Immature natural killer cell (primary cell): ENCODE measurements at regions not wholly inside any gene's neighbourhood (a gene's known extent, or its start where the extent isn't known, plus 50 kb on each side); places are given as distances from the start of the nearest gene placed in this dataset.

Source experiments
- DNase-seq, 3 donors: peaks; one replicate each; pipeline ENCODE4 v3.0.0; 2022; ENCODE audit warnings: mixed read lengths in 1 of 3
- H3K27ac Mint-ChIP-seq, 6 donors: one replicate each; pipeline ENCODE4 v1.8.0; 2020; ENCODE audit warnings: mixed read lengths in 6 of 6, mild to moderate bottlenecking in 5 of 6, inconsistent platforms in 4 of 6, moderate library complexity in 3 of 6
- H3K27me3 Mint-ChIP-seq, 3 donors: one replicate each; pipeline ENCODE4 v1.8.0; 2020 to 2021; ENCODE audit warnings: low read depth in 3 of 3, mild to moderate bottlenecking in 3 of 3, mixed read lengths in 3 of 3, moderate library complexity in 3 of 3, inconsistent platforms in 1 of 3
- H3K36me3 Mint-ChIP-seq, 3 donors: one replicate each; pipeline ENCODE4 v1.8.0; 2020; ENCODE audit warnings: mixed read lengths in 3 of 3, inconsistent platforms in 2 of 3, mild to moderate bottlenecking in 2 of 3
- H3K4me1 Mint-ChIP-seq, 2 donors: one replicate each; pipeline ENCODE4 v1.8.0; 2020; ENCODE audit warnings: inconsistent platforms in 2 of 2, mild to moderate bottlenecking in 2 of 2, mixed read lengths in 2 of 2, moderate library complexity in 1 of 2
- H3K4me3 Mint-ChIP-seq, 5 donors: one replicate each; pipeline ENCODE4 v1.8.0; 2020; ENCODE audit warnings: mild to moderate bottlenecking in 5 of 5, mixed read lengths in 5 of 5, inconsistent platforms in 3 of 5, moderate library complexity in 3 of 5
- H3K9me3 Mint-ChIP-seq, 6 donors: one replicate each; pipeline ENCODE4 v1.8.0; 2020; ENCODE audit warnings: mild to moderate bottlenecking in 6 of 6, mixed read lengths in 6 of 6, inconsistent platforms in 4 of 6, moderate library complexity in 3 of 6

DNA sequence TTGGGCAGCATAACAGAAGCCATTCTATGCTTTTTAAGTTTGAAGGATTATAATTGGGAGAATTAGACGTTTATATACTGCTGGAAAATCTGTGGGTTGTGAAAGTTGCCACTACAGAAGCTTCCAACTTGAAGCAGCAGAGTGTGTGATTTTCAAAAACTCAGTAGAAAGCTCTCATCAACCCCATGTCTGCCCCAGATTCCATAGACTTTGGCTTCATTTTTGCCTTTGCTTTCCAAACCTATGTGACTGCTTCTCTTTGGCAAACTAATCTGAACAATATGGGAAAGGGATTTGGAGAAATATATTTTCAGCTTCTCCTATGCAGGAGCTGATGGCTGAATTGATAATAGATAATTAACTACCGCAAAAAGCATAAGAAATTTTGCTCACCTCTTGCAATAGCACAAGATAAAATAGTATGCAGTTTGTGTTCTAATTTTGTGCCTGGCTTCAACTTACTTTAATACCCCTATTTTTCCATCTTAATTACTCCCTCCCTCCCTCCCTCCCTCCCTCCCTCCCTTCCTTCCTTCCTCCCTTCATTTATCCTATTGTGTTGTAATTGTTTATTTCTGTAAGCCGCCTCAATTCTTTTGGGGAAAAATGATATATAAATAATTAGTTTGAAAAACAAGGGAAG lies 214.1 kb upstream of the HS3ST5 start:
- no peak for DNase-seq
- H3K4me3 Mint-ChIP-seq: no peak overlapping the region
- H3K36me3 Mint-ChIP-seq: no peaks in the 10 kb centered on the region
- H3K27me3 Mint-ChIP-seq: peaks cover 0 to 1% (median 1%) of the 10 kb centered on the region in 3 donors
- H3K27ac Mint-ChIP-seq: no peak overlapping the region
- no peaks in the 10 kb centered on the region for H3K4me1 Mint-ChIP-seq
- peaks cover 6 to 27% (median 21%) of the 10 kb centered on the region in 6 donors for H3K9me3 Mint-ChIP-seq

DNA sequence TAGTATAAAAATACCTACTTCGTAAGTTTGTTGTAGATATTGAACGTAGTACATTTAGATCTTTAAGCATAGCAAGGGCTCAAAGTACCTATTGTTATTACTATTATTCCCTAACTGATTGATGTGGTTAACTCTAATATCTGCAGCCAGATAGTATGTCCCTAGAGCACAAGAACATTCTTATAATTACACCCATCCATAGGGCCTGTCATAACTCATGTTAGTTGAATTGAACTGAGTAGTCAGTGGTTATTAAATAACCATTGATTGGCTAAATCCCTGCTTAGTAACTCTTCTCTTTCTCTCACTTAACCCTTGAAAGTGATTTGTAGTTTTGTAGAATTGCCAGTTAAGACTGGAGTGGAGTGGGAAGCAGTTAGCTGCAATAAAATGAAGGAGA lies 207.5 kb upstream of the HS3ST5 start:
- H3K4me3 Mint-ChIP-seq: no peak overlapping the region
- H3K27ac Mint-ChIP-seq: no peak overlapping the region
- H3K36me3 Mint-ChIP-seq: no peaks in the 10 kb centered on the region
- peaks cover 0 to 1% (median 1%) of the 10 kb centered on the region in 3 donors for H3K27me3 Mint-ChIP-seq
- H3K9me3 Mint-ChIP-seq: peaks cover 7 to 30% (median 25%) of the 10 kb centered on the region in 6 donors
- DNase-seq: no peak
- H3K4me1 Mint-ChIP-seq: no peaks in the 10 kb centered on the region

DNA sequence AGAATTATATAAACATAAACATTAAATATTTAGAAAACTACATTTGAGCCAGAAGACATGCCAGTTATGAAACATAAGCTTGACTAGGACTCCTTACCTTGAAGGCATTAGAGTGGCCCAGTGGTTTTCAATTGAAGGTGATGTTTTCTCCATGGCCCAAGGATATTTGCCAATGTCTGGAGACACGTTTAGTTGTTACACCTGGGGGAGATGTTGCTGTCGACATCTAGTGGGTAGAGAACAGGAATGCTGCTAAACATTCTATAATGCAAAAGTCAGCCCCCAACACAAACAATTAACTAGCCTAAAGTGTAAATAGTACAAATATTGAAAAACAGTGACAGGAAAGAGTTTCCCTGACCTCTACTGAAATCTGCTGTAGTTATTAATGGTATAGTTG lies 200.9 kb upstream of the HS3ST5 start:
- no peaks in the 10 kb centered on the region for H3K4me1 Mint-ChIP-seq
- no peak overlapping the region for H3K27ac Mint-ChIP-seq
- peaks cover 11 to 32% (median 28%) of the 10 kb centered on the region in 6 donors for H3K9me3 Mint-ChIP-seq
- H3K4me3 Mint-ChIP-seq: no peak overlapping the region
- DNase-seq: no peak
- no peaks in the 10 kb centered on the region for H3K36me3 Mint-ChIP-seq
- H3K27me3 Mint-ChIP-seq: peaks cover 0 to 4% (median 0%) of the 10 kb centered on the region in 3 donors

GRCh38 chr6:114541794-114542193 lies 199.0 kb upstream of the HS3ST5 start:
- peaks cover 0 to 4% (median 0%) of the 10 kb centered on the region in 3 donors for H3K27me3 Mint-ChIP-seq
- H3K4me1 Mint-ChIP-seq: no peaks in the 10 kb centered on the region
- H3K4me3 Mint-ChIP-seq: no peak overlapping the region

GRCh38 chr6:114537977-114538376 lies 195.2 kb upstream of the HS3ST5 start:
- Mint-ChIP-seq H3K4me3 (no peak overlapping the region), H3K27me3 (peaks cover 0 to 3% (median 0%) of the 10 kb centered on the region in 3 donors), H3K4me1 (no peaks in the 10 kb centered on the region), H3K9me3 (peaks cover 7 to 48% (median 32%) of the 10 kb centered on the region in 6 donors), H3K36me3 (no peaks in the 10 kb centered on the region), H3K27ac (no peak overlapping the region)
- DNase-seq: no peak

More at GRCh38 chr6:114541794-114542193, 199.0 kb upstream of the HS3ST5 start:
- Mint-ChIP-seq H3K36me3 (no peaks in the 10 kb centered on the region), H3K9me3 (peaks cover 14 to 41% (median 34%) of the 10 kb centered on the region in 6 donors), H3K27ac (no peak overlapping the region)
- DNase-seq: no peak

DNA sequence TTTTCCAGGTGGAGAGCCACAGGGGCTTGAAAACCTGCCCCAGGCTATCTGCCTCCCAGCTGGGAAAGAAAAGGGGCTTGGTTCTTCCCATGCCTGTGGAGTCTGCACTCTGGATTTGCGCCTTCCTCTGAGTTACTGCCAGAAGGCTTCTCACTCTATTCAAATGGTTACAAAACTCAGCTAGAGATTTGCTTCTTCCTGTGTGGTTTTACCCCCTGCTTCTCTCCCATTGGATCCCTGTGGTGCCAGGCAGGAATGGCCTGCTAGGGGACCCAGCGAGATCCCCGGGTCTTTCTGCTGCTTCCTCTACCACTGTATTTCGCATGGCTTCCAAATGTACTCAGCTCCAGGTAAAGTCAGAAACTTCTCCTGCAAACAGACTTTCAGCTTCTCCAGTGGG lies 192.0 kb upstream of the HS3ST5 start:
- H3K27ac Mint-ChIP-seq: no peak overlapping the region

GRCh38 chr6:114524081-114524480 lies 181.3 kb upstream of the HS3ST5 start:
- Mint-ChIP-seq H3K36me3 (no peaks in the 10 kb centered on the region), H3K4me3 (no peak overlapping the region), H3K27me3 (no peaks in the 10 kb centered on the region), H3K27ac (no peak overlapping the region), H3K4me1 (no peaks in the 10 kb centered on the region), H3K9me3 (peaks cover 9 to 20% (median 11%) of the 10 kb centered on the region in 6 donors)
- DNase-seq: no peak

More for the DNA sequence above, 192.0 kb upstream of the HS3ST5 start:
- H3K9me3 Mint-ChIP-seq: peaks cover 14 to 54% (median 23%) of the 10 kb centered on the region in 6 donors
- H3K4me3 Mint-ChIP-seq: no peak overlapping the region
- no peaks in the 10 kb centered on the region for H3K36me3 Mint-ChIP-seq
- DNase-seq: no peak
- H3K4me1 Mint-ChIP-seq: no peaks in the 10 kb centered on the region
- H3K27me3 Mint-ChIP-seq: peaks cover 0 to 3% (median 0%) of the 10 kb centered on the region in 3 donors

DNA sequence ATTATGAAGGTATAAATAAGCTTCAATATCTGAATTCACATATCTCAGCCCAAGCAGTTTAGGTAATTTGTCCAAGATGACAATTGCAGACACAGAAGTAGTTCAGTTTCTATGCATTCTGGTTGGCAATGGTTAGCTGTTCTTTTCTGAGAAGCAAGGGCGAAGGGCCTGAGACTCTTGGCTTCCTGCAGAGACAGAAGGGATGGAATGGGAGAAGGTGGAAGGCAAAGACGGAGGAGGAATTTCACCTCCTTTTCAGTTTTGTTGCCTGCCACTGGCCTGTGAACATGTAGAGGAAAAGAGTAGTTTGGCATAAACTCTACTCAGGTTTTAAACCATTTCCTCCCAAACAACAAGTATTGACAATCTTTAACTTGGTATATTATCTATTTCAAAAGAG lies 180.7 kb upstream of the HS3ST5 start:
- Mint-ChIP-seq H3K4me1 (no peaks in the 10 kb centered on the region), H3K36me3 (no peaks in the 10 kb centered on the region), H3K4me3 (no peak overlapping the region), H3K27ac (no peak overlapping the region), H3K27me3 (no peaks in the 10 kb centered on the region), H3K9me3 (peaks cover 6 to 25% (median 13%) of the 10 kb centered on the region in 6 donors)
- no peak for DNase-seq

DNA sequence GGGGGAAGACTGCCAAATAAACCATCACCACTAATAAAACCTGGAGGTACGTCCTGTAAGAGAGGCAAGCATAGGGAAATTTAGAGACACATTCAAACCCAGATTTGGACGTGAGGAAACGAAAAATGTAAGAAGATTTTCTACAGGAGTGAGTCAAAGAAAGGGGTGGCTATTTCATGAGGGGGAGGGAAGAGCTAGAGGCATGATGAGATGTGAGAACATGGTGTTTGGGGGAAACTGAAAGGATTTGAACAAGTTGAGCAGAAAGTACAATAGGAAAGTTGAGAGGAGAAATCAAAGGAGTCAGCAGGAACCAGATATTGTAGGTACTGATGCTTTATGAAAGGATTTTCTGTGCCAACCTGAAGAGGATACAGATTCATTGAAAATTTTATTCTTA lies 179.1 kb upstream of the HS3ST5 start:
- Mint-ChIP-seq H3K4me3 (no peak overlapping the region), H3K27ac (no peak overlapping the region), H3K4me1 (no peaks in the 10 kb centered on the region), H3K36me3 (no peaks in the 10 kb centered on the region), H3K9me3 (peaks cover 7 to 31% (median 14%) of the 10 kb centered on the region in 6 donors), H3K27me3 (no peaks in the 10 kb centered on the region)
- DNase-seq: no peak

- H3K4me3 Mint-ChIP-seq: no peak overlapping the region
- no peaks in the 10 kb centered on the region for H3K4me1 Mint-ChIP-seq
- H3K36me3 Mint-ChIP-seq: no peaks in the 10 kb centered on the region
- DNase-seq: no peak
- peaks cover 7 to 31% (median 11%) of the 10 kb centered on the region in 6 donors for H3K9me3 Mint-ChIP-seq
- H3K27ac Mint-ChIP-seq: no peak overlapping the region
- H3K27me3 Mint-ChIP-seq: peaks cover 0 to 2% (median 0%) of the 10 kb centered on the region in 3 donors
Observed at GRCh38 chr6:114520976-114521375, 178.2 kb upstream of the HS3ST5 start.

DNA sequence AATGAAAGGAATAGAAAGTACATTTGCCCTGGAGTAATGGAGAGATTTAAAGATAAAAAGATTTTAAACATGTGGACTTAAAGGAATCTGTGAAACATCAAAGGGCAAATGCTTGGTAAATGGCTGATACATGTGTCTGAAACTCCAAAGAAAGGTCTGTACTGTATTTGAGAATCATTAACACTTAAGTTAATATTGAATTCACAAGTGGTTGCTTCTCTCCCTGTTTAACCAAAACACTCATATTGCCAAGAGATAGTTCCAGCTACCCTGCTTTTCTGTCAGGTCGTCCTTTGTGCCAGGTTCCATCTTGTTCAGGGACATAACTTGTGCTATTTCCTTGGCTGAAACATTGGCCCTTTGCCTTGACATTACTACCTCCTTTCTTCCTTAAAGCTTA lies 171.3 kb upstream of the HS3ST5 start:
- Mint-ChIP-seq H3K4me1 (no peaks in the 10 kb centered on the region), H3K9me3 (peaks cover 0 to 59% (median 33%) of the 10 kb centered on the region in 6 donors), H3K27me3 (peaks cover 0 to 2% (median 1%) of the 10 kb centered on the region in 3 donors), H3K36me3 (peaks cover 0 to 3% (median 0%) of the 10 kb centered on the region in 3 donors), H3K4me3 (no peak overlapping the region), H3K27ac (no peak overlapping the region)
- DNase-seq: no peak

- H3K4me1 Mint-ChIP-seq: no peaks in the 10 kb centered on the region
- DNase-seq: no peak
- H3K27ac Mint-ChIP-seq: no peak overlapping the region
- H3K36me3 Mint-ChIP-seq: no peaks in the 10 kb centered on the region
- H3K9me3 Mint-ChIP-seq: peaks cover 4 to 35% (median 12%) of the 10 kb centered on the region in 6 donors
- H3K4me3 Mint-ChIP-seq: no peak overlapping the region
- peaks cover 0 to 2% (median 0%) of the 10 kb centered on the region in 3 donors for H3K27me3 Mint-ChIP-seq
Observed at GRCh38 chr6:114471450-114471849, 128.6 kb upstream of the HS3ST5 start.

DNA sequence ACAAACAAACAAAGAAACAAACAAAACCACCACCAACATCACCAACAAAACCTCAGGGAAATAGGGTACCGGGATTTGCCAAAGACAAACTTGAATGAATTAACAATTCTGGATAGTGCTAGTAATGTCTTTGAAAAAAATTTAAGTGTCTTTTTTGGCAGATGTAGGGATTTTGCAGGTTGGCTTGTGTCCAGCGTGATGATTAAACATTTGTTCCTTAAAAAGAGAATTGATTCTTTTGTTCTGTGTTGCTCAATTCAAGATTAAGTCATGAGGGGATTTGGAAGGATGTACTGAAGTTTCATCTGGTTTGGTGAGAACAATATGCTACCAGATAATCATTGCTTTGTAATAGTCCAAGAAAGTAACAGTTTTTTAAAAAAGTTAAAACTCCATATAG lies 125.1 kb upstream of the HS3ST5 start:
- H3K27me3 Mint-ChIP-seq: peaks cover 0 to 2% (median 0%) of the 10 kb centered on the region in 3 donors
- no peak for DNase-seq

GRCh38 chr6:114465511-114465910 lies 122.7 kb upstream of the HS3ST5 start:
- Mint-ChIP-seq H3K36me3 (peaks cover 0 to 2% (median 0%) of the 10 kb centered on the region in 3 donors), H3K27ac (no peak overlapping the region), H3K4me3 (no peak overlapping the region), H3K9me3 (peaks cover 2 to 34% (median 10%) of the 10 kb centered on the region in 6 donors), H3K4me1 (no peaks in the 10 kb centered on the region), H3K27me3 (peaks cover 0 to 2% (median 0%) of the 10 kb centered on the region in 3 donors)
- DNase-seq: no peak

More for the DNA sequence above, 125.1 kb upstream of the HS3ST5 start:
- Mint-ChIP-seq H3K27ac (no peak overlapping the region), H3K36me3 (peaks cover 0 to 2% (median 0%) of the 10 kb centered on the region in 3 donors), H3K9me3 (peaks cover 2 to 47% (median 9%) of the 10 kb centered on the region in 6 donors), H3K4me3 (no peak overlapping the region), H3K4me1 (no peaks in the 10 kb centered on the region)
